Forelimb muscle (tissue), 1 donor: ENCODE measurements at regions not wholly inside any gene's neighbourhood (a gene's known extent, or its start where the extent isn't known, plus 50 kb on each side); places are given as distances from the start of the nearest gene placed in this dataset.
"Not testable (repeated sequence)": the region's sequence is repeated elsewhere in the genome, so short reads cannot be mapped to it uniquely, and the experiment has no call there.

ENCODE experiments used
- DNase-seq: peaks from one replicate; pipeline ENCODE4 v3.0.0-alpha.2; 2013; ENCODE audit warnings: low read depth

GRCh38 chr10:125554016-125554703, 128.8 kb downstream of the TEX36 start:
- DNase-seq = no peak

- DNase-seq = no peak
Measured at GRCh38 chr10:125553091-125553490, 129.9 kb downstream of the TEX36 start.

GRCh38 chr10:125551247-125551646, 131.7 kb downstream of the TEX36 start:
- DNase-seq = no peak

- no peak for DNase-seq
Measured at GRCh38 chr10:125550362-125550761, 132.6 kb downstream of the TEX36 start.

- DNase-seq = no peak
Measured at GRCh38 chr10:125549653-125550052, 133.3 kb downstream of the TEX36 start.

GRCh38 chr10:125548878-125549277, 134.1 kb downstream of the TEX36 start:
- DNase-seq = no peak

GRCh38 chr10:125548356-125548755, 134.6 kb downstream of the TEX36 start:
- DNase-seq = no peak

GRCh38 chr10:125547010-125547650, 135.8 kb downstream of the TEX36 start:
- no peak for DNase-seq

- DNase-seq = no peak
Measured at GRCh38 chr10:125543796-125544195, 139.2 kb downstream of the TEX36 start.

- DNase-seq = peak; percentile 9
Measured at GRCh38 chr10:125538947-125539731, 143.8 kb downstream of the TEX36 start.

GRCh38 chr10:125536236-125536635, 146.7 kb downstream of the TEX36 start:
- DNase-seq = no peak

GRCh38 chr10:125535559-125535958, 147.4 kb downstream of the TEX36 start:
- DNase-seq = no peak

- no peak for DNase-seq
Measured at GRCh38 chr10:125534515-125534914, 148.4 kb downstream of the TEX36 start.

- no peak for DNase-seq
Measured at GRCh38 chr10:125533866-125534265, 149.1 kb downstream of the TEX36 start.

- DNase-seq = no peak
Measured at GRCh38 chr10:125531465-125531864, 151.5 kb downstream of the TEX36 start.

GRCh38 chr10:125523347-125523746, 159.6 kb downstream of the TEX36 start:
- no peak for DNase-seq

- DNase-seq = no peak
Measured at GRCh38 chr10:125521721-125522680, 161.0 kb downstream of the TEX36 start.

GRCh38 chr10:125520968-125521367, 162.0 kb downstream of the TEX36 start:
- DNase-seq = no peak

- not testable (repeated sequence) for DNase-seq
Measured at GRCh38 chr10:125518397-125518796, 164.6 kb downstream of the TEX36 start.

- DNase-seq = no peak
Measured at GRCh38 chr10:125515571-125515970, 167.4 kb downstream of the TEX36 start.
